HS-5 (cell line): ENCODE measurements at regions not wholly inside any gene's neighbourhood (a gene's known extent, or its start where the extent isn't known, plus 50 kb on each side); places are given as distances from the start of the nearest gene placed in this dataset.

ENCODE experiments used
- DNase-seq: peaks from one replicate; pipeline ENCODE4 v3.0.0-alpha.2; 2012; ENCODE audit warnings: low read depth

DNA sequence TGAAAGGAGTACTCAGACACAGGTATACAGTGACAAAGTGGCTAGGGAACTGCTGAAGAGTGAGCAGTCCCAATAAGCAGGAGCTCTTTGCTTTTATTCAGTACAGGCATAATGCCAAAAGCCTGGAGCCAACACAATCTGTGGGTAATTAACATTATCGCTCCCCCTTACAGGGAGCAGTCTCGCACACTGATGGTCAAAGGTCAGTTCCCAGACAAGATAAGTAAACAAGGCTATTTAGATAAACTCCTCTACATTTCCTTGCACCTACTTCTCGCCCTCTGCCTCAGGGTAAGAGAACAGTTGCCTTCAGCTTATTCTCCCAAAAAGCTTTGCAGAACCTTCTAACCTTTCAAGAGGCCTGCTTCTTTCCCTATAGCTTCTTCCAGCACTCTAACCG lies 73.9 kb upstream of the TAF9B start:
- no peak for DNase-seq

DNA sequence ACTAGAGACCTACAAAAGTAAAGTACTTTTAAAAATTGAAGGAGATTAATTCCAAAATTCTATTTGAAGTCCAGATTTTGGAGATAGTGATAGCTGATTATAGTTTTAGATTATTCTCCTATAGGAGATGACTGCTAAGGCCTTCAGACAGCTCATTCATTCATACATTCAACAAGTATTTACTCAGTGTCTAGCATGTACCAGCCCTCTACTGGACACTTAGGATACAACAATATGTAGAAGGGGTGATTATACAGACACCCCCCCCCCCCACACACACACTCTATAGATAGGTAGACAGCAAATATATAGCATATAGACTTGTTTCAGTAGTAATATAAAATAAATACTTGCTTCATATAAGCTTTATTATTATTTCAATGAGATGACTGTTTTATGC lies 60.4 kb upstream of the TAF9B start:
- peak; percentile 0 for DNase-seq
